ENCODE measurements at regions not wholly inside any gene's neighbourhood (a gene's known extent, or its start where the extent isn't known, plus 50 kb on each side); places are given as distances from the start of the nearest gene placed in this dataset.

GRCh38 chr3:157829786-157830185, 276.4 kb downstream of the SHOX2 start:
- 0% methylated on average over 2 of the region's 2 CpGs for WGBS (ENCODE audit: insufficient coverage, low coverage, missing lambda C conversion rate)
- TF ChIP-seq ZNF277 (CRISPR knock-in tag; IDR thresholded peaks at IDR 0.05; ENCODE audit: borderline replicate concordance) = no peak
- no peak for TF ChIP-seq E4F1 (CRISPR knock-in tag; IDR thresholded peaks at IDR 0.05; ENCODE audit: borderline replicate concordance)
- no peak for TF ChIP-seq E2F5 (CRISPR knock-in tag; IDR thresholded peaks at IDR 0.05)
- TF ChIP-seq TGIF2 (CRISPR knock-in tag; IDR thresholded peaks at IDR 0.05) = no peak
- TF ChIP-seq RFX5 (IDR thresholded peaks at IDR 0.05; ENCODE audit: low read depth, low read length) = no peak
- TF ChIP-seq TCF15 (CRISPR knock-in tag; IDR thresholded peaks at IDR 0.05) = no peak
- TF ChIP-seq CBX3 (IDR thresholded peaks at IDR 0.05; ENCODE audit: borderline replicate concordance in 1 of 2, low read length in 2 of 2) = no peak
- no TSS peak for BruUV-seq (replicated peaks)
- Histone ChIP-seq H3K9me1 (ENCODE audit: control insufficient read depth, insufficient read depth, low read length) (no peaks in the 10 kb centered on the region), H3K79me2 (ENCODE audit: control insufficient read depth, insufficient read depth, low read length) (no peaks in the 10 kb centered on the region), H3K27ac (ENCODE audit: extremely low read depth, low read depth, low read length) (no peak overlapping the region), H4K20me1 (replicated peaks; ENCODE audit: control insufficient read depth, insufficient read depth, low read length) (no peaks in the 10 kb centered on the region), H3K9me3 (replicated peaks; ENCODE audit: control insufficient read depth, insufficient read depth, low read depth, low read length) (no peaks in the 10 kb centered on the region), H3K9ac (ENCODE audit: insufficient read depth in 1 of 2, low read depth in 2 of 2, low read length in 2 of 2) (no peak overlapping the region), H3K4me3 (no peak overlapping the region), H3K4me2 (ENCODE audit: insufficient read depth, low read length) (no peak overlapping the region), H3K27me3 (ENCODE audit: control insufficient read depth in 2 of 2, insufficient read depth in 2 of 2, low read length in 2 of 2) (no peaks in the 10 kb centered on the region), H3K4me1 (replicated peaks in 1 of 2; ENCODE audit: control insufficient read depth in 2 of 2, insufficient read depth in 2 of 2, low read length in 2 of 2) (no peaks in the 10 kb centered on the region), H2AFZ (ENCODE audit: low read depth, low read length) (no peak overlapping the region), H3K36me3 (ENCODE audit: control insufficient read depth, insufficient read depth, low read length) (no peaks in the 10 kb centered on the region)
- FAIRE-seq = no peak
- ChIA-PET CTCF (ENCODE audit: low intra/inter-chr PET ratio) (no interaction called here), POLR2A (no interaction called here)
- in situ Hi-C loops (cut with MboI) = no loop called here
- no peak for DNase-seq (ENCODE audit: extremely low read depth in 1 of 4, low spot score in 3 of 4)
- ATAC-seq = no peak
- intact Hi-C loops (cut with micrococcal nuclease) = no loop called here
